Effector memory CD4-positive, alpha-beta T cell (primary cell): ENCODE measurements at regions not wholly inside any gene's neighbourhood (a gene's known extent, or its start where the extent isn't known, plus 50 kb on each side); places are given as distances from the start of the nearest gene placed in this dataset.

Experiments used
- DNase-seq, 3 donors: peaks; one replicate each; pipeline ENCODE4 v3.0.0-alpha.2; 2020
- H3K27ac ChIP-seq: 2 replicates; pipeline ENCODE4 v1.7.0; 2013; ENCODE audit warnings: mild to moderate bottlenecking, low read length, moderate library complexity; ENCODE audit not compliant: insufficient read depth, poor library complexity, severe bottlenecking
- H3K27me3 ChIP-seq: replicated peaks from 2 replicates; pipeline ENCODE4 v1.7.0; 2013; ENCODE audit warnings: mild to moderate bottlenecking, low read length; ENCODE audit not compliant: insufficient read depth, control insufficient read depth, poor library complexity, severe bottlenecking
- H3K36me3 ChIP-seq: 2 replicates; pipeline ENCODE4 v1.7.0; 2013; ENCODE audit warnings: mild to moderate bottlenecking, low read length, moderate library complexity; ENCODE audit not compliant: control insufficient read depth, insufficient read depth
- H3K4me1 ChIP-seq: 2 replicates; pipeline ENCODE4 v1.7.0; 2013; ENCODE audit warnings: low read length, mild to moderate bottlenecking; ENCODE audit not compliant: control insufficient read depth, insufficient read depth, poor library complexity, severe bottlenecking
- H3K4me3 ChIP-seq: 2 replicates; pipeline ENCODE4 v1.7.0; 2013; ENCODE audit warnings: low read length, low read depth, mild to moderate bottlenecking; ENCODE audit not compliant: insufficient read depth, poor library complexity, severe bottlenecking
- H3K9me3 ChIP-seq: 2 replicates; pipeline ENCODE4 v1.7.0; 2013; ENCODE audit warnings: mild to moderate bottlenecking, low read length, moderate library complexity; ENCODE audit not compliant: control insufficient read depth

GRCh38 chr5:34476941-34477565, 179.1 kb upstream of the RAI14 start:
- peaks cover 3% of the 10 kb centered on the region for H3K27me3 ChIP-seq
- no peaks in the 10 kb centered on the region for H3K36me3 ChIP-seq
- H3K9me3 ChIP-seq: no peaks in the 10 kb centered on the region
- H3K4me3 ChIP-seq: no peak overlapping the region
- no peaks in the 10 kb centered on the region for H3K4me1 ChIP-seq
- DNase-seq: no peak
- no peak overlapping the region for H3K27ac ChIP-seq

GRCh38 chr5:34480810-34481528, 175.2 kb upstream of the RAI14 start:
- DNase-seq: no peak
- Histone ChIP-seq H3K36me3 (no peaks in the 10 kb centered on the region), H3K9me3 (no peaks in the 10 kb centered on the region), H3K27ac (no peak overlapping the region), H3K4me1 (no peaks in the 10 kb centered on the region), H3K4me3 (no peak overlapping the region), H3K27me3 (no peaks in the 10 kb centered on the region)

- Histone ChIP-seq H3K4me3 (no peak overlapping the region), H3K27ac (no peak overlapping the region), H3K4me1 (no peaks in the 10 kb centered on the region), H3K27me3 (no peaks in the 10 kb centered on the region), H3K36me3 (no peaks in the 10 kb centered on the region), H3K9me3 (no peaks in the 10 kb centered on the region)
- no peak for DNase-seq
Measured at GRCh38 chr5:34483442-34484033, 172.6 kb upstream of the RAI14 start.

GRCh38 chr5:34484216-34484920, 171.8 kb upstream of the RAI14 start:
- H3K4me1 ChIP-seq: no peaks in the 10 kb centered on the region
- no peaks in the 10 kb centered on the region for H3K9me3 ChIP-seq
- no peaks in the 10 kb centered on the region for H3K36me3 ChIP-seq
- no peak overlapping the region for H3K27ac ChIP-seq
- no peak for DNase-seq
- no peaks in the 10 kb centered on the region for H3K27me3 ChIP-seq
- no peak overlapping the region for H3K4me3 ChIP-seq

- no peak for DNase-seq
- no peak overlapping the region for H3K4me3 ChIP-seq
- H3K36me3 ChIP-seq: no peaks in the 10 kb centered on the region
- no peaks in the 10 kb centered on the region for H3K9me3 ChIP-seq
- H3K4me1 ChIP-seq: no peaks in the 10 kb centered on the region
- no peak overlapping the region for H3K27ac ChIP-seq
- no peaks in the 10 kb centered on the region for H3K27me3 ChIP-seq
Measured at GRCh38 chr5:34485768-34486030, 170.4 kb upstream of the RAI14 start.

- peak in 1 of 3 donors; percentile 27 for DNase-seq
- Histone ChIP-seq H3K27me3 (no peaks in the 10 kb centered on the region), H3K36me3 (no peaks in the 10 kb centered on the region), H3K27ac (no peak overlapping the region), H3K4me3 (no peak overlapping the region), H3K9me3 (no peaks in the 10 kb centered on the region), H3K4me1 (no peaks in the 10 kb centered on the region)
Measured at GRCh38 chr5:34486160-34486848, 169.8 kb upstream of the RAI14 start.

GRCh38 chr5:34486849-34487158, 169.3 kb upstream of the RAI14 start:
- H3K27ac ChIP-seq: no peak overlapping the region
- H3K9me3 ChIP-seq: no peaks in the 10 kb centered on the region
- H3K4me1 ChIP-seq: no peaks in the 10 kb centered on the region
- H3K27me3 ChIP-seq: no peaks in the 10 kb centered on the region
- H3K36me3 ChIP-seq: no peaks in the 10 kb centered on the region
- no peak for DNase-seq
- H3K4me3 ChIP-seq: no peak overlapping the region

- no peak overlapping the region for H3K4me3 ChIP-seq
- H3K9me3 ChIP-seq: no peaks in the 10 kb centered on the region
- no peaks in the 10 kb centered on the region for H3K27me3 ChIP-seq
- no peaks in the 10 kb centered on the region for H3K36me3 ChIP-seq
- no peaks in the 10 kb centered on the region for H3K4me1 ChIP-seq
- no peak for DNase-seq
- H3K27ac ChIP-seq: no peak overlapping the region
Measured at GRCh38 chr5:34487159-34487879, 168.8 kb upstream of the RAI14 start.

GRCh38 chr5:34487956-34488355, 168.2 kb upstream of the RAI14 start:
- H3K4me3 ChIP-seq: no peak overlapping the region
- H3K27ac ChIP-seq: no peak overlapping the region
- no peaks in the 10 kb centered on the region for H3K4me1 ChIP-seq
- no peaks in the 10 kb centered on the region for H3K27me3 ChIP-seq
- no peak for DNase-seq
- H3K9me3 ChIP-seq: no peaks in the 10 kb centered on the region
- no peaks in the 10 kb centered on the region for H3K36me3 ChIP-seq
